MM.1S (cell line): ENCODE measurements at regions not wholly inside any gene's neighbourhood (a gene's known extent, or its start where the extent isn't known, plus 50 kb on each side); places are given as distances from the start of the nearest gene placed in this dataset.

ENCODE experiments used
- DNase-seq: peaks from one replicate; pipeline ENCODE4 v3.0.0-alpha.2; 2015
- H2AFZ ChIP-seq: fragments of 300-600 bp; sonication (generic); 2 replicates; pipeline ENCODE4 v1.6.0; 2016; ENCODE audit warnings: antibody characterized with exemption, low read length
- H3F3A ChIP-seq: fragments of 300-600 bp; sonication (generic); 2 replicates; pipeline ENCODE4 v1.6.1; 2016; ENCODE audit warnings: mild to moderate bottlenecking, antibody characterized with exemption, low read length, moderate library complexity, mixed read lengths; ENCODE audit not compliant: insufficient read depth
- H3K27ac ChIP-seq: fragments of 300-600 bp; sonication (generic); 2 replicates; pipeline ENCODE4 v1.5.1; 2016; ENCODE audit warnings: mild to moderate bottlenecking, low read length
- H3K27me3 ChIP-seq: fragments of 300-600 bp; sonication (generic); replicated peaks from 2 replicates; pipeline ENCODE4 v1.6.0; 2016; ENCODE audit warnings: low read length; ENCODE audit not compliant: insufficient read depth
- H3K36me3 ChIP-seq: fragments of 300-600 bp; sonication (generic); replicated peaks from 2 replicates; pipeline ENCODE4 v1.6.1; 2016; ENCODE audit warnings: mild to moderate bottlenecking, low read length, mixed read lengths; ENCODE audit not compliant: insufficient read depth
- H3K4me1 ChIP-seq: fragments of 300-600 bp; sonication (generic); 2 replicates; pipeline ENCODE4 v1.6.1; 2016; ENCODE audit warnings: low read length, mixed read lengths
- H3K4me2 ChIP-seq: fragments of 300-600 bp; sonication (generic); 2 replicates; pipeline ENCODE4 v1.6.0; 2016; ENCODE audit warnings: low read depth, low read length
- H3K4me3 ChIP-seq: fragments of 300-600 bp; sonication (generic); 2 replicates; pipeline ENCODE4 v1.5.1; 2016; ENCODE audit warnings: low read length, mixed read lengths
- H3K79me2 ChIP-seq: fragments of 300-600 bp; sonication (generic); 2 replicates; pipeline ENCODE4 v1.6.1; 2016; ENCODE audit warnings: mixed run types, low read length, mixed read lengths
- H3K9ac ChIP-seq: fragments of 300-600 bp; sonication (generic); 2 replicates; pipeline ENCODE4 v1.6.1; 2016; ENCODE audit warnings: low read length, mixed read lengths
- H3K9me2 ChIP-seq: fragments of 300-600 bp; sonication (generic); replicated peaks from 2 replicates; pipeline ENCODE4 v1.6.1; 2016; ENCODE audit warnings: mild to moderate bottlenecking, low read length, mixed read lengths; ENCODE audit not compliant: insufficient read depth
- H3K9me3 ChIP-seq: fragments of 300-600 bp; sonication (generic); replicated peaks from 2 replicates; pipeline ENCODE4 v1.6.1; 2016; ENCODE audit warnings: mild to moderate bottlenecking, low read length, mixed read lengths; ENCODE audit not compliant: insufficient read depth
- H4K20me1 ChIP-seq: fragments of 300-600 bp; sonication (generic); 2 replicates; pipeline ENCODE4 v1.6.1; 2016; ENCODE audit warnings: mild to moderate bottlenecking, low read length, moderate library complexity, mixed read lengths; ENCODE audit not compliant: insufficient read depth
- CTCF ChIP-seq: fragments of 300-600 bp; sonication (generic); IDR thresholded peaks from 2 replicates; pipeline ENCODE4 v1.5.1; 2016; ENCODE audit warnings: antibody characterized with exemption, low read length, mixed read lengths
- EZH2 ChIP-seq: fragments of 300-600 bp; sonication (generic); optimal IDR thresholded peaks from 2 replicates; pipeline ENCODE3; 2017; ENCODE audit warnings: low read depth, mild to moderate bottlenecking, antibody characterized with exemption, low read length, mixed read lengths
- EZH2phosphoT487 ChIP-seq: fragments of 300-600 bp; sonication (generic); IDR thresholded peaks from 2 replicates; pipeline ENCODE4 v1.6.1; 2018; ENCODE audit warnings: antibody characterized with exemption, low read length

- no peak for TF ChIP-seq CTCF
- no peak for TF ChIP-seq EZH2
- TF ChIP-seq EZH2phosphoT487, result no peak
- Histone ChIP-seq H3K4me1 (no peaks in the 10 kb centered on the region), H3K27me3 (no peaks in the 10 kb centered on the region), H3F3A (no peaks in the 10 kb centered on the region), H4K20me1 (no peaks in the 10 kb centered on the region), H3K9me2 (no peaks in the 10 kb centered on the region), H3K79me2 (no peaks in the 10 kb centered on the region), H3K4me3 (no peak overlapping the region), H2AFZ (no peak overlapping the region), H3K9me3 (no peaks in the 10 kb centered on the region), H3K4me2 (no peak overlapping the region), H3K27ac (no peak overlapping the region), H3K36me3 (no peaks in the 10 kb centered on the region), H3K9ac (no peak overlapping the region)
- no peak for DNase-seq
Observed at GRCh38 chr16:51455398-51455797, 304.3 kb upstream of the SALL1 start.

- H3K4me1 ChIP-seq, result no peaks in the 10 kb centered on the region
- H3K9ac ChIP-seq, result no peak overlapping the region
- H3K79me2 ChIP-seq, result no peaks in the 10 kb centered on the region
- no peak overlapping the region for H2AFZ ChIP-seq
- H3K9me2 ChIP-seq, result no peaks in the 10 kb centered on the region
- no peak overlapping the region for H3K27ac ChIP-seq
- no peaks in the 10 kb centered on the region for H4K20me1 ChIP-seq
- H3K9me3 ChIP-seq, result no peaks in the 10 kb centered on the region
- no peak overlapping the region for H3K4me2 ChIP-seq
- H3K4me3 ChIP-seq, result no peak overlapping the region
- H3F3A ChIP-seq, result no peaks in the 10 kb centered on the region
- TF ChIP-seq EZH2 (no peak), EZH2phosphoT487 (no peak), CTCF (no peak)
- H3K36me3 ChIP-seq, result no peaks in the 10 kb centered on the region
- DNase-seq, result no peak
- H3K27me3 ChIP-seq, result no peaks in the 10 kb centered on the region
Observed at GRCh38 chr16:51453251-51453650, 302.2 kb upstream of the SALL1 start.

- H3K9ac ChIP-seq, result no peak overlapping the region
- H3K79me2 ChIP-seq, result no peaks in the 10 kb centered on the region
- no peaks in the 10 kb centered on the region for H3K9me2 ChIP-seq
- no peak for DNase-seq
- TF ChIP-seq EZH2 (no peak), EZH2phosphoT487 (no peak), CTCF (no peak)
- H3K36me3 ChIP-seq, result no peaks in the 10 kb centered on the region
- H3F3A ChIP-seq, result no peaks in the 10 kb centered on the region
- no peaks in the 10 kb centered on the region for H4K20me1 ChIP-seq
- H3K4me2 ChIP-seq, result no peak overlapping the region
- H2AFZ ChIP-seq, result no peak overlapping the region
- no peaks in the 10 kb centered on the region for H3K4me1 ChIP-seq
- H3K4me3 ChIP-seq, result no peak overlapping the region
- no peak overlapping the region for H3K27ac ChIP-seq
- no peaks in the 10 kb centered on the region for H3K9me3 ChIP-seq
- no peaks in the 10 kb centered on the region for H3K27me3 ChIP-seq
Observed at GRCh38 chr16:51450909-51451308, 299.8 kb upstream of the SALL1 start.
